Esophagus squamous epithelium (tissue), 5 donors: ENCODE measurements at regions not wholly inside any gene's neighbourhood (a gene's known extent, or its start where the extent isn't known, plus 50 kb on each side); places are given as distances from the start of the nearest gene placed in this dataset.

ENCODE experiments used
- DNase-seq: peaks from one replicate; lab custom pipeline; 2025; lab: John Stamatoyannopoulos, UW
- H3K27ac ChIP-seq, 4 donors: fragments of 200-600 bp; sonication (generic); one replicate each; pipeline ENCODE4 v1.5.1; 2016 to 2019; ENCODE audit warnings: mild to moderate bottlenecking in 1 of 4
- H3K27me3 ChIP-seq, 4 donors: fragments of 200-600 bp; sonication (generic); 1 replicate in 3 of 4; 2 replicates in 1 of 4; pipeline versions ENCODE4 v1.5.1 to v1.6.0; 2017 to 2021; ENCODE audit warnings: antibody characterized with exemption in 1 of 4
- H3K36me3 ChIP-seq, 3 donors: fragments of 200-600 bp; sonication (generic); one replicate each; pipeline ENCODE4 v1.5.1; 2016 to 2019
- H3K4me1 ChIP-seq, 3 donors: fragments of 200-600 bp; sonication (generic); one replicate each; pipeline ENCODE4 v1.5.1; 2017 to 2019
- H3K4me3 ChIP-seq, 4 donors: fragments of 200-600 bp; sonication (generic); 1 replicate in 3 of 4; 2 replicates in 1 of 4; pipeline ENCODE4 v1.5.1; 2016 to 2019; ENCODE audit warnings: mild to moderate bottlenecking in 2 of 4, moderate library complexity in 1 of 4
- H3K9me3 ChIP-seq, 3 donors: fragments of 200-600 bp; sonication (generic); one replicate each; pipeline ENCODE4 v1.5.1; 2016 to 2019
- CTCF ChIP-seq, 6 experiments: fragments of 450-650 bp in 4 of 6; fragments of 200-600 bp in 2 of 6; sonication (generic) in 2 of 6; IDR thresholded peaks; one replicate each; pipeline ENCODE4 v1.5.1; 2016 to 2019; ENCODE audit warnings: antibody characterized with exemption in 6 of 6, mild to moderate bottlenecking in 4 of 6, moderate library complexity in 4 of 6
- POLR2A ChIP-seq, 4 donors: fragments of 450-650 bp; IDR thresholded peaks; one replicate each; pipeline ENCODE4 v1.6.1; 2017; ENCODE audit warnings: antibody characterized with exemption in 4 of 4, mild to moderate bottlenecking in 4 of 4, moderate library complexity in 3 of 4
- WGBS, 2 donors: methylation state at CpG; one replicate each; pipeline ENCODE4 v1.1.5; 2018; 5-methylcytosine and 5-hydroxymethylcytosine counted together
- intact Hi-C: fragments of 100-400 bp; cut with DNase I; formaldehyde crosslinking; loops from one replicate; pipeline ENCODE4 v1.15.0; 2022
- donor health status: DM: yes; HTN: yes; CAD: no.

GRCh38 chr10:91043173-91043910 lies 122.5 kb upstream of the ANKRD1 start:
- TF ChIP-seq POLR2A (IDR thresholded peaks at IDR 0.05): no peak
- peak in 4 of 6 experiments; percentile 12 to 45 (median 30) for TF ChIP-seq CTCF (IDR thresholded peaks at IDR 0.05)
- intact Hi-C loops: no loop called here
- no peak for DNase-seq
- H3K27ac ChIP-seq: no peak overlapping the region
- H3K36me3 ChIP-seq: no peaks in the 10 kb centered on the region
- H3K9me3 ChIP-seq: no peaks in the 10 kb centered on the region
- H3K4me3 ChIP-seq: no peak overlapping the region
- WGBS, 2 donors: 65 to 67% methylated on average over 8 of the region's 8 CpGs
- H3K27me3 ChIP-seq: peaks cover 0 to 8% (median 0%) of the 10 kb centered on the region in 4 donors
- H3K4me1 ChIP-seq: no peaks in the 10 kb centered on the region

- H3K9me3 ChIP-seq: no peaks in the 10 kb centered on the region
- H3K27me3 ChIP-seq: no peaks in the 10 kb centered on the region
- no peak for TF ChIP-seq CTCF (IDR thresholded peaks at IDR 0.05)
- TF ChIP-seq POLR2A (IDR thresholded peaks at IDR 0.05): no peak
- peaks cover 0 to 3% (median 0%) of the 10 kb centered on the region in 3 donors for H3K4me1 ChIP-seq
- DNase-seq: no peak
- no peak overlapping the region for H3K4me3 ChIP-seq
- peak overlapping the region in 1 of 4 donors; percentile 57 for H3K27ac ChIP-seq
- WGBS, 2 donors: 35 to 39% methylated on average over 2 of the region's 3 CpGs
- no peaks in the 10 kb centered on the region for H3K36me3 ChIP-seq
- intact Hi-C loops: no loop called here
Measured at GRCh38 chr10:91046869-91047268, 126.0 kb upstream of the ANKRD1 start.

GRCh38 chr10:91048380-91048779 lies 127.5 kb upstream of the ANKRD1 start:
- no peaks in the 10 kb centered on the region for H3K9me3 ChIP-seq
- intact Hi-C loops: no loop called here
- H3K27me3 ChIP-seq: no peaks in the 10 kb centered on the region
- WGBS, 2 donors: 62 to 82% methylated on average over 2 of the region's 2 CpGs
- TF ChIP-seq POLR2A (IDR thresholded peaks at IDR 0.05) (no peak), CTCF (IDR thresholded peaks at IDR 0.05) (no peak)
- no peak overlapping the region for H3K27ac ChIP-seq
- H3K4me3 ChIP-seq: no peak overlapping the region
- H3K36me3 ChIP-seq: no peaks in the 10 kb centered on the region
- H3K4me1 ChIP-seq: peaks cover 0 to 6% (median 0%) of the 10 kb centered on the region in 3 donors
- no peak for DNase-seq

- 49 to 57% methylated on average over 2 of the region's 2 CpGs for WGBS, 2 donors
- intact Hi-C loops: no loop called here
- H3K27me3 ChIP-seq: no peaks in the 10 kb centered on the region
Measured at GRCh38 chr10:91049296-91049987, 128.6 kb upstream of the ANKRD1 start.

More at GRCh38 chr10:91049296-91049987, 128.6 kb upstream of the ANKRD1 start:
- Histone ChIP-seq H3K36me3 (no peaks in the 10 kb centered on the region), H3K9me3 (no peaks in the 10 kb centered on the region), H3K4me1 (peaks cover 0 to 6% (median 0%) of the 10 kb centered on the region in 3 donors), H3K4me3 (no peak overlapping the region), H3K27ac (peak overlapping the region in 1 of 4 donors; percentile 33)
- DNase-seq: no peak
- TF ChIP-seq POLR2A (IDR thresholded peaks at IDR 0.05): no peak
- TF ChIP-seq CTCF (IDR thresholded peaks at IDR 0.05): no peak
